ENCODE measurements at regions not wholly inside any gene's neighbourhood (a gene's known extent, or its start where the extent isn't known, plus 50 kb on each side); places are given as distances from the start of the nearest gene placed in this dataset.

- no peak overlapping the region for H3K4me2 ChIP-seq
- H3K4me3 ChIP-seq, result no peak overlapping the region
- FAIRE-seq (no peak), ATAC-seq (no peak), DNase-seq (ENCODE audit: low read depth in 1 of 2, low spot score in 1 of 2) (no peak)
- no peaks in the 10 kb centered on the region for H3K9me3 ChIP-seq
- 17% methylated on average over 8 of the region's 8 CpGs for WGBS (ENCODE audit: missing lambda C conversion rate)
- POLR2A ChIA-PET, result no interaction called here
- H3K4me1 ChIP-seq, result no peaks in the 10 kb centered on the region
- TF ChIP-seq CHD2 (IDR thresholded peaks at IDR 0.05; ENCODE audit: low read length, partially characterized antibody), result no peak
- TF ChIP-seq FOSL2 (IDR thresholded peaks at IDR 0.05), result no peak
- TF ChIP-seq FOSL2 (CRISPR knock-in tag; IDR thresholded peaks at IDR 0.05), result no peak
- TF ChIP-seq TFCP2L1 (CRISPR knock-in tag; IDR thresholded peaks at IDR 0.05), result no peak
- TF ChIP-seq, protein P1, sequence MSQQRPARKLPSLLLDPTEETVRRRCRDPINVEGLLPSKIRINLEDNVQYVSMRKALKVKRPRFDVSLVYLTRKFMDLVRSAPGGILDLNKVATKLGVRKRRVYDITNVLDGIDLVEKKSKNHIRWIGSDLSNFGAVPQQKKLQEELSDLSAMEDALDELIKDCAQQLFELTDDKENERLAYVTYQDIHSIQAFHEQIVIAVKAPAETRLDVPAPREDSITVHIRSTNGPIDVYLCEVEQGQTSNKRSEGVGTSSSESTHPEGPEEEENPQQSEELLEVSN (IDR thresholded peaks at IDR 0.05; ENCODE audit: borderline replicate concordance, low read depth), result no peak
- TF ChIP-seq REST (IDR thresholded peaks at IDR 0.05), result no peak
- no peak for TF ChIP-seq JUN (IDR thresholded peaks at IDR 0.05)
- TF ChIP-seq ESRRA (IDR thresholded peaks at IDR 0.05; ENCODE audit: borderline replicate concordance, low read length), result no peak
- TF ChIP-seq CEBPB (IDR thresholded peaks at IDR 0.05), result no peak
- no peak for TF ChIP-seq PHF8 (IDR thresholded peaks at IDR 0.05; ENCODE audit: borderline replicate concordance, low read depth)
- TF ChIP-seq CTCF (IDR thresholded peaks at IDR 0.05), result no peak
- no peak for TF ChIP-seq RCOR1 (IDR thresholded peaks at IDR 0.05; ENCODE audit: low read depth, low read length)
- TF ChIP-seq HOXB5 (CRISPR knock-in tag; IDR thresholded peaks at IDR 0.05), result no peak
- TF ChIP-seq POLR2AphosphoS2 (conservative IDR thresholded peaks at IDR 0.05; ENCODE audit: low read length), result no peak
- TF ChIP-seq, protein P2, sequence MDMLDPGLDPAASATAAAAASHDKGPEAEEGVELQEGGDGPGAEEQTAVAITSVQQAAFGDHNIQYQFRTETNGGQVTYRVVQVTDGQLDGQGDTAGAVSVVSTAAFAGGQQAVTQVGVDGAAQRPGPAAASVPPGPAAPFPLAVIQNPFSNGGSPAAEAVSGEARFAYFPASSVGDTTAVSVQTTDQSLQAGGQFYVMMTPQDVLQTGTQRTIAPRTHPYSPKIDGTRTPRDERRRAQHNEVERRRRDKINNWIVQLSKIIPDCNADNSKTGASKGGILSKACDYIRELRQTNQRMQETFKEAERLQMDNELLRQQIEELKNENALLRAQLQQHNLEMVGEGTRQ (IDR thresholded peaks at IDR 0.05), result no peak
- no peak overlapping the region for H3K27ac ChIP-seq
- CTCF ChIA-PET, result no interaction called here
Observed at GRCh38 chr3:31102196-31102879, 207.9 kb upstream of the GADL1 start.

DNA sequence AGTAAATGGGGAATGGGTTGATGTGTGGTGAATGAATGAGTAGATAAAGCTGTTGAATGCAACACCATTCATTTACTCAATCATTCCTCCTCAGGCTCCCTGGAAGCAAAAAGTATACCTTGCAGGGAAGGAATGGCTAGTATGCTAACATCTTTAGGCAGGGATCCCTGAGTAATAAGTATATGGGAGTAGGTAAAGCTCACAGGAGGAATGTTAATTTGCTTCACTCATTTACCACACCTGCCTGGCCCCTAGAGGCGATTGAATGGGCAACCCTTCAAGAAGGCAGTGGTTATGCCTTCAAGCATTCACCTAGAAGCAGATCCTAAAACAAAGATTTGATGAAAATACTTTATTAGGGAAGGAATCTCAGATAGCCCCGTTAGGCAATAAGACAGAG lies 208.7 kb upstream of the GADL1 start:
- WGBS (ENCODE audit: missing lambda C conversion rate), result 9% methylated on average over 2 of the region's 2 CpGs

More for the DNA sequence above, 208.7 kb upstream of the GADL1 start:
- FAIRE-seq, result no peak
- no peaks in the 10 kb centered on the region for H3K4me1 ChIP-seq
- no peak for DNase-seq (ENCODE audit: low read depth in 1 of 2, low spot score in 1 of 2)
- ChIA-PET CTCF (no interaction called here), POLR2A (no interaction called here)
- TF ChIP-seq RARB (CRISPR knock-in tag; IDR thresholded peaks at IDR 0.05) (no peak), NR3C1 (IDR thresholded peaks at IDR 0.05) (no peak), JUNB (IDR thresholded peaks at IDR 0.05) (no peak), HOXB5 (CRISPR knock-in tag; IDR thresholded peaks at IDR 0.05) (no peak), POLR2A (IDR thresholded peaks at IDR 0.05; ENCODE audit: low read length) (no peak), JUN (IDR thresholded peaks at IDR 0.05) (no peak)
- no peaks in the 10 kb centered on the region for H3K9me3 ChIP-seq
- no peak overlapping the region for H3K27ac ChIP-seq
- no peak overlapping the region for H3K4me3 ChIP-seq
- no peak overlapping the region for H3K4me2 ChIP-seq
- no peak for ATAC-seq

Data from A549 (cell line).